B cell (primary cell): ENCODE measurements at regions not wholly inside any gene's neighbourhood (a gene's known extent, or its start where the extent isn't known, plus 50 kb on each side); places are given as distances from the start of the nearest gene placed in this dataset.

Source experiments
- CTCF ChIP-seq: fragments of 200-600 bp; IDR thresholded peaks from one replicate; pipeline ENCODE4 v1.8.0; 2022; ENCODE audit warnings: antibody characterized with exemption, mild to moderate bottlenecking
- EZH2 ChIP-seq: IDR thresholded peaks from 2 replicates; pipeline ENCODE4 v1.6.1; 2012; ENCODE audit warnings: borderline replicate concordance, low read depth, mild to moderate bottlenecking, moderate library complexity, low read length; ENCODE audit not compliant: insufficient read depth, poor library complexity, severe bottlenecking

GRCh38 chr2:23015651-23016200 is 369.3 kb upstream of the KLHL29 start:
- no peak for TF ChIP-seq CTCF
- TF ChIP-seq EZH2, result no peak
